SH-SY5Y (cell line): ENCODE measurements at regions not wholly inside any gene's neighbourhood (a gene's known extent, or its start where the extent isn't known, plus 50 kb on each side); places are given as distances from the start of the nearest gene placed in this dataset.

Source experiments
- GATA2 ChIP-seq: IDR thresholded peaks from 2 replicates; pipeline ENCODE4 v1.6.1; 2011; ENCODE audit warnings: mild to moderate bottlenecking, low read depth, low read length
- GATA3 ChIP-seq: IDR thresholded peaks from 2 replicates; pipeline ENCODE4 v1.6.1; 2011; ENCODE audit warnings: low read depth, mild to moderate bottlenecking, low read length, moderate library complexity

- TF ChIP-seq GATA2 (no peak), GATA3 (no peak)
Measured at GRCh38 chr1:14014929-14015328, 314.9 kb downstream of the PRDM2 start.
